ENCODE measurements at regions not wholly inside any gene's neighbourhood (a gene's known extent, or its start where the extent isn't known, plus 50 kb on each side); places are given as distances from the start of the nearest gene placed in this dataset.

GRCh38 chr15:29425864-29426263 lies 156.2 kb upstream of the NSMCE3 start:
- DNase-seq (ENCODE audit: low spot score) = no peak

GRCh38 chr15:29424118-29424517 lies 154.5 kb upstream of the NSMCE3 start:
- no peak for DNase-seq (ENCODE audit: low spot score)

- DNase-seq (ENCODE audit: low spot score) = no peak
Observed at GRCh38 chr15:29422606-29423005, 153.0 kb upstream of the NSMCE3 start.

- no peak for DNase-seq (ENCODE audit: low spot score)
Observed at GRCh38 chr15:29420188-29420587, 150.6 kb upstream of the NSMCE3 start.

GRCh38 chr15:29418931-29419330 lies 149.3 kb upstream of the NSMCE3 start:
- DNase-seq (ENCODE audit: low spot score) = no peak

GRCh38 chr15:29418178-29418577 lies 148.6 kb upstream of the NSMCE3 start:
- no peak for DNase-seq (ENCODE audit: low spot score)

- DNase-seq (ENCODE audit: low spot score) = no peak
Observed at GRCh38 chr15:29411299-29411698, 141.7 kb upstream of the NSMCE3 start.

GRCh38 chr15:29410338-29410737 lies 140.7 kb upstream of the NSMCE3 start:
- DNase-seq (ENCODE audit: low spot score) = no peak

GRCh38 chr15:29409890-29410289 lies 140.3 kb upstream of the NSMCE3 start:
- no peak for DNase-seq (ENCODE audit: low spot score)

GRCh38 chr15:29405564-29405963 lies 135.9 kb upstream of the NSMCE3 start:
- no peak for DNase-seq (ENCODE audit: low spot score)

GRCh38 chr15:29403772-29404171 lies 134.2 kb upstream of the NSMCE3 start:
- no peak for DNase-seq (ENCODE audit: low spot score)

GRCh38 chr15:29401644-29402043 lies 132.0 kb upstream of the NSMCE3 start:
- DNase-seq (ENCODE audit: low spot score) = no peak

GRCh38 chr15:29400701-29401100 lies 131.1 kb upstream of the NSMCE3 start:
- no peak for DNase-seq (ENCODE audit: low spot score)

- DNase-seq (ENCODE audit: low spot score) = no peak
Observed at GRCh38 chr15:29398907-29399306, 129.3 kb upstream of the NSMCE3 start.

- DNase-seq (ENCODE audit: low spot score) = no peak
Observed at GRCh38 chr15:29396176-29396811, 126.7 kb upstream of the NSMCE3 start.

- DNase-seq (ENCODE audit: low spot score) = no peak
Observed at GRCh38 chr15:29393443-29393842, 123.8 kb upstream of the NSMCE3 start.

- no peak for DNase-seq (ENCODE audit: low spot score)
Observed at GRCh38 chr15:29392358-29392757, 122.7 kb upstream of the NSMCE3 start.

- DNase-seq (ENCODE audit: low spot score) = no peak
Observed at GRCh38 chr15:29390051-29390450, 120.4 kb upstream of the NSMCE3 start.

GRCh38 chr15:29386523-29386922 lies 116.9 kb upstream of the NSMCE3 start:
- DNase-seq (ENCODE audit: low spot score) = no peak

- no peak for DNase-seq (ENCODE audit: low spot score)
Observed at GRCh38 chr15:29383367-29383766, 113.7 kb upstream of the NSMCE3 start.

- DNase-seq (ENCODE audit: low spot score) = no peak
Observed at GRCh38 chr15:29382862-29383261, 113.2 kb upstream of the NSMCE3 start.

- no peak for DNase-seq (ENCODE audit: low spot score)
Observed at GRCh38 chr15:29380466-29380865, 110.8 kb upstream of the NSMCE3 start.

- no peak for DNase-seq (ENCODE audit: low spot score)
Observed at GRCh38 chr15:29379647-29380046, 110.0 kb upstream of the NSMCE3 start.

- DNase-seq (ENCODE audit: low spot score) = no peak
Observed at GRCh38 chr15:29377161-29377560, 107.5 kb upstream of the NSMCE3 start.

GRCh38 chr15:29376590-29376989 lies 107.0 kb upstream of the NSMCE3 start:
- DNase-seq (ENCODE audit: low spot score) = no peak
